GM18858 (cell line): ENCODE measurements at regions not wholly inside any gene's neighbourhood (a gene's known extent, or its start where the extent isn't known, plus 50 kb on each side); places are given as distances from the start of the nearest gene placed in this dataset.

Source experiments
- ATAC-seq: cut with Tn5 transposase; IDR thresholded peaks from one replicate; pipeline ENCODE4 v1.9.1; 2021; ENCODE audit not compliant: unreplicated experiment

DNA sequence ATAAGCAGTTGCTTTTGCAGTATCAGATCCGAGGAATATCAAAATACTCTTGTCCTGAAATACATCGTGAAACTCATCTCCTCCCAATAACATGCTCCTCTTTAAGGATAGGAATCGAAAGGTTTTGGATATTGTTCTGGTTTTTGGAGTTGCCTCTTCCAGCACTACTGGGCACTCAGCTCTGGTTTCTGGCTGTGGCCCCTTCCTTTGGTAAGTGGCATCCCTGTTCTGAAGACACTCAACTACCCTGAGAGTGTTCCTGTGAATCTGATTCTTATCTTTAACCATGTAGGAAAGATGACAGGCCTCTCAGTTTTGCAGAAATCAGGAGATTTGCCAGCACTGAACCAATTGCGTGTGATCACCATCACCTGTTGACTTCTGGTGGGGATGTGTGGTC is 327.5 kb upstream of the TBL1XR1 start:
- no peak for ATAC-seq

DNA sequence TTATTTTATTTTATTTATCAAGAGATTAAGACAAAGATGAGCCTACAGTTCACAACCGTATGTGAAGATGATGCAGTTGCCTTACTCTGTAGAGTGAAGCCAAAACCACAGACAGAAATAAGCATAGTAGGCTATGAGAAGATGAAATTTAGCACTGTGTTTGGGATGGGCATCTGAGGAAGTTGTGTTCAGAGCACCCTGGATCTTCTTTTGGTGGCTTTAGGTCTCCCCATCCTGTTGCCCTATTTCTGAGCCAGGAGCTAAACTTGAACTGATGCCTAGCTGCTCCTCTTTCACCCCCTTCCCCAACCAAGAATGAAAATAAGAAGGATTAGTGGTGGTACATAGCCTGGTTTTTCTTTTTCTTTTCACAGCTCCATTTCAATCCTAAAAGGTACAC is 328.1 kb upstream of the TBL1XR1 start:
- ATAC-seq: no peak

DNA sequence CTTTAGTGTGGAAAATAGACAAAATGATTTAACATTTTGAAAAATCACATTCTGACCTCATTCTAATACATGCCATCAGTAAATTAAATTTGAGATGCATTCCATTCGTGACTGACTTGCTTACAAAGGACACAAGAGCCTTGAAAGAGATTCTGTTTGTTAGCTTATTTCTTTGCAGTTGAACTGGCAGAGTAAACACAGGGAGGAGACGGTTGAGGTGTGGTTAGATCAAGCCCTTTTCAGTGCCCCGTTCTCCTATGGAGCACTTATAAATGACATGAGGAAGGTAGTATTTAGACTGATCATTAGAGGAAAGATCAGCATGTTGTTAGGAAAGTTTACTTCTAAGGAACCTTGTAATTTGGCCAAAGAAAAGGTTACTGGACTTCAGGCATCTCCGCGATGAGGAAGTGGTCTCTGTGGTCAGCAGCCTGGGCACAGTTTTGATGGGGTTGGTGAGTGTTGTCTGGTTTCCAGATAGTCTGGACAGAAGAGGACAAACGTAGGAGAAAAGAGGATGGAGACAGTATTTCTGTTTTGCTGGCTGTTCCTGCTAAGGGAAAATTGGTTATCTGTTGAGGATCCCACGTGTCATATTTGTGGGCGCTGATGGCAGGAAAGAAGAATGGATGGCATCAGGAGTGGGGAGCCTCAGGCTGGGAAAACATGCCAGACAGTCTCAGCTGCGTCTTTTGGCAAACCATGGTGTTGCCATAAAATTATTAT is 328.9 kb upstream of the TBL1XR1 start:
- no peak for ATAC-seq

- ATAC-seq: no peak
Measured at GRCh38 chr3:177527182-177527581, 329.9 kb upstream of the TBL1XR1 start.

DNA sequence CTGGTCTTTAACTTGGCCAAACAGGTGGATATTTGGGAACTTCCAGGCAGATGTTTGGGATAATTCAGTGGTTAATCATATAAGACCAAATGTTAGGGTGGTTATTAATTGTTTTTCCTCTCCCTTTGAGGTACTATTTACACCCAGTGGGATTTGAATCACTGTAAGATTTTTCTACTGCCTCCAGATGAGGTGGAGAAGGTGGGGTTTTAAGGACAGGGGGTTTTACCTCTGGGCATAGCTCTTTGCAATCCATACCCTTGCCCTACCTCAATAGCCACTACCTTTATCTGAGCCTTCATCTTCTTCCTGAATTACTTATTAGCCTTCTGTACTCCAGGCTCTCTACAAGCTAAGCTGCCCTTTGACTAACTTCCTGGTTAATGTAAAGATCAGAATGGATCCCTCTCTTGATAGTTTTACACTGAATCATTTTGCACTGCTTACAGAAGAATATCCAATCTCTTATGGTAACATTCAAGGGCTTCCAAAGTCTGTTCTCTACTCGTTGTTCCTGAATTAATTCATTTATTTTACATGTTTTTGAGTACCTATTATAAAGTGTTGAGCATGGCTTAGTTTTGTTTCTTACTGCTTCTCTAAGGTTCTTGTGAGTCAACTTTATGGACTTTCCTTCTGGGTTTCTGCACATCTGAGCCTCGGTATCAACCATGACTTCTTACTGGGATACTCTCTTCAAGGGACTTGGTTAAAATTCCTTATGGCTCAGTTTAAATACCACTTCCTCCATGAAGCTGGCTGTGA is 331.2 kb upstream of the TBL1XR1 start:
- ATAC-seq: no peak

- no peak for ATAC-seq
Measured at GRCh38 chr3:177529071-177529550, 331.8 kb upstream of the TBL1XR1 start.

DNA sequence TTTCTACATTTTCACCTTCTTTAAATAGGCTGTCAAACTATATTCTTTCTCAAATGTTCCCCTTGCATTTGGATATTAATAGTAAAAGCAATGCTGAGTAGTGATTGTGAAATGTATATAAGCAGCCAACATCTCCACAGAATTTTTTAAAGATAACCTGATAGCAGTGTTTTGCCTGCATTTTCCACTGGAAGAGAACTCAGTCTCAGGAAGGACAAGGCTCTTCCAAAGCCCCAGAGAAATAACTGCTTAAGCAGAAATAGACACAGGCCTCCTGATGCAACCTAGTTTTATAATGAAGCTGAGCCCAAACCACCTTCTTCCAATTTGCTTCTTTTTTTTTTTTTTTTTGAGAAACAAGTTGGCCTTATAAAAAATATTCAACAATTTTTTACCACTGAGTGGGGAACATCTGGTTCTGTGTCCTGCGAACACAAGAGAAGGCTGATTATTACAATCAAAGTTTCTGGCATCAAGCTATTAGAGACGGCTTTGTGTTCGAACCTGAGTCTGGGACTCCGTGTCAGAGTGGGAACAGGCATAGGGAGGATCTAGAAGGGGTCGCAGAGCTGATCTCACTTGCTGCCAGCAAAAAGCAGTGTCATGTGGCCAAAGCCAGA is 332.5 kb upstream of the TBL1XR1 start:
- ATAC-seq: no peak

- no peak for ATAC-seq
Measured at GRCh38 chr3:177530908-177531307, 333.6 kb upstream of the TBL1XR1 start.

GRCh38 chr3:177536873-177537272 is 339.6 kb upstream of the TBL1XR1 start:
- ATAC-seq: no peak

DNA sequence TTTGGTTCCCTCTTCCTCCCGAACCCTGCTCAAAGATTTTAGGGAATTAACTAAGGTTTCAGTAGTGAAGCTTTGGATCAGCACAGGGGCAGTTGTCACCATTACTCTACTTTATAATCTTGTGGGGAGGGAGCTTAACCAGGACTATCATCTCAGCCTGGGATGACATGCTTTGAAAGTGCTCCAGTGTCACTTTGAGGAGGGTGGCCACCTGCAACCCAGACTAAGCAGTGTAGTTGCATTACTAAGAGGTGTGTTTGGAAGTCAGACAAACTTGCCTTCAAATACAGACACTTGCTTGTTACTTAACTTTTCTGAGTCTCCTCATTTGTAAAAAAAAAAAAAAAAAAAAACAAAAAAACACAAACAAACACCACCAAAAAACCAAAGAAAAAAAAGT is 340.3 kb upstream of the TBL1XR1 start:
- ATAC-seq: no peak

DNA sequence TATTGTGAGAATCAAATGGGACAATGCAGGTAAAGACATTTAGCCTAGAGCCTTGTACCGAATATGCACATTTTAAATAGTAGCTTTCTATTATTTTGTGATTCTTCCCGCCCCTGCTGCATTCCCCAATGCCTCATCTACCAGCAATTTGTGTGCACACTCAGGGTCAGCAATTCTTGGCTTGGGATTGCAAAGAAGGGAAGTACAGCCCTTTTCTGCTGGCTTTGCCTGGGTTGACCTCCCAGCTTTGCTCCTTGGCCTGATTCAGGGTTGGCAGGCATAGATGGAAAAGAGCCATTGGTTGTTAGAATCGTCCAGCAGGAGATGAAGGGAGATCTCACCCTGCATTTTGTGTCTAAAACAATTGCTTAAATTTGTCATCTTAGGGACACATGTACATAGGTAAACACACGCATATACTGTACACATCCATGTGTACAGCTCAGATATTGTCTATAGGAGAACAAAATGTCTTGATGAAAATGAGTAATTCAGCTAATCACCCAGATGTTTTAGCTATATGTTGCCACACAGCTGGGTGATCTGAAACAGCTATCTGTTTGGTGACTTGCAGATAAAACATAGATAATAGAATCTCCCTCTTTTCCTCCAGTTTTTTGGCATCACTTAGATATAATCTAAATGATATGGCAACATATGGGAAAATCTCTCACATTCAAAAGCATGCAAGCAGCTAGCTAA is 340.9 kb upstream of the TBL1XR1 start:
- no peak for ATAC-seq

DNA sequence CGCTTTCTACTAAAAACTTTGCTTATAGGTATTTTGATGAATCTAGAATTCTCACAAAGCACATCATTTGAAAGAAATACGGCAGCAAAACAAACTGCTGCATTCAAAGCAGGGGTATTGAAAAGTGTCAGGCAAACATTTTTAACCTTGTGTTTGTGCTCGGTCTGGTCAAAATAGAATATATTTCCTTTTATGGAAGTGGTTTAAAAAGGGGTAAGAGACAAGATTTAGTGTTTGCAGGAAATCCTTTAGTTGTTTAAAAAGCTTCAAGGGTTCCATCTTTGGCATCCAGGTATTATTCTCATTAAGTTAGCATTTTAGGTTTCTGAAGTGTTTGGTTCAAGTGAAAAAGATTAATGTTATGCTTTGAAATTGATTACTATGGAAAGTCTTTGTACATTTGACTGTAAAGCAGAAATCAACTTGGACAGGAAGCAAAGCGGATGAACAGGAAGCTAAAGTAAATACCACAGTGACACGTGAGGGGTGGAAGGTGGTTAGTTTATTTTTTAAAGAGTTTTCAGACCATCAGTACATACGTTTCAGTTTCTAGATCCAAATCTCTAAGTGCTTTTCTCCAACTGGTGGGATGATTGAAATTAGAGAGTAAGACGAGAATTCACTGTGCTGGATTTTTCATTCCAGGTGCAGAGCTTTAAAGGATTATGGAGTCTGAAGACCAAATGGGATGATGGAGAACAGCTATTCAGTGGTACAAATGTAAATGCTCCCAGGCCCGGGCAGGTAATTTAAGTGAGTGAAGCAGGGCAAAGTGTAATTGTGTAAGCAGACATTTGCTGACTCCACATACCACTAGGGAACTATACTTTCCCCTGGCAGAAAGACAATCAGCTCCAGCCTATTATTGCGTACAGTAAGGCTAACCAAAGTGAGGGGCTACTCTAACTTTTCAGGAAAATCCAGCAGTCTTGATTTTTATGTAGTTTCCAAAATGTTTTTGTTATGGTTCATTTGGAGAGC is 341.8 kb upstream of the TBL1XR1 start:
- peak; percentile 94 for ATAC-seq

DNA sequence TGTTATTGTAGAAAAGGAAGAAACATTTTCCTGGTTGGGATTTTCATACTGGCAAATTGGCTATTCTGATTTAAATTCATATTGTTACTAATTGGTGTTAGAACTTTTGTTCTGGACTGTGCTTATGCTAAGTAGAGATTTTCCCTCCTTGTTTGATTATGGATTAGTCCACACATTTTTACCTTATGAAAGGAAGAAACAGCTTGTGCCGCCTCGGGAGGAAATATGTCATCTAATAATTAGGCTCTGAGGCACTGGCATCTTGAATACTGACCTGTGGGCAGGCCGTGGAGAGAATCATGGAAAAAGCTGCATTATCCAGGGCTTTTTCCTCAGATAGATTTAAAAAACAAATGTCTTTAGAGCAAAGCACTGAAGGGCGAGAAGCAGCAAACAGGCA is 344.3 kb upstream of the TBL1XR1 start:
- no peak for ATAC-seq

DNA sequence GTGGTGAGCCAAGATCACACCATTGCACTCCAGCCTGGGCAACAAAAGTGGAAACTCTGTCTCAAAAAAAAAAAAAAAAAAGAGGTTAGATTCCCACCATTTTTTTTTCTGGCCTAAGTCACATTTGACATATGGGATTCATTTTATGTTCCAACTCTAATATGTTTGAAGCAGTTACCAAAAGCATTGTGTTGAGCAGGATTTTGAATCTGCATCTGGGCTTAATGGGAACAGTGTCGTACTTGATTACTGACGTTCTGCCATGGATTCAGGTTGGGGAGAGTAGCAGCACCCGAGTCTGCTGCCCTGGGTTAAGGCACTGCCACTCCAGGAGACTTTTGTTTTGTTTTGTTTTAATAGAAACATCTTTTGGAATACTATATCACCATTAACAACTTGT is 348.7 kb upstream of the TBL1XR1 start:
- no peak for ATAC-seq

DNA sequence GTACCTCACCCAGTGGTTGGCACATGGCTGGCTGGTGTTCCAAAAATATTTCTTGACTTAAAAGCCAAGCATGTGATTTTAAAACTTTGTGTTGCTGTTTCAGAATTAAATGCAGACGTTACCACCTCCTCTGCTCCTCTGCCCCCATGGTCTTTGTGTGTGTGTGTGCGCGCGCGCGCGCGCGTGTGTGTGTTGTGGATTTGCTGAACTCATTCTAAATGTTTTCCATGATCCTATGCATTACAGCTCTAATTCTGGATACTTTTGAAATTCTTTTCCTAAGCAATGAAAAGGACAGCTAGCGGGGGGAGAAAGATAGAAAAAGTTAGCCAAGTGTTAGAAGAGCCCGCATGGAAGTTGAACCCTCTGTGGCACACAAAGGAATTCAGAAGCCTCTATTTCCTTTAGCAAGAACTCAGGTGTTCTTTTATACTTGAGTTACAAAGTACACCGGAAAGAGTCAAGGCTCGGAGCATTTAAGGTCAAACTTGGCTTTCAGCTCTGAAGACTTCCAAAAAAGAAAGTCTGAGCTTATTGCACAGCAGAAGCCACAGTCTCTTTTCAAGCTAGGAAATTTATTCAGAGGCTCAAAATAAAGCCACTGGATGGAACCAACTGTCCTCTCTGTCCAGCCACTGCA is 350.5 kb upstream of the TBL1XR1 start:
- no peak for ATAC-seq

- no peak for ATAC-seq
Measured at GRCh38 chr3:177550667-177551066, 353.4 kb upstream of the TBL1XR1 start.

GRCh38 chr3:177551431-177551836 is 354.2 kb upstream of the TBL1XR1 start:
- no peak for ATAC-seq

- ATAC-seq: no peak
Measured at GRCh38 chr3:177552051-177552450, 354.8 kb upstream of the TBL1XR1 start.

DNA sequence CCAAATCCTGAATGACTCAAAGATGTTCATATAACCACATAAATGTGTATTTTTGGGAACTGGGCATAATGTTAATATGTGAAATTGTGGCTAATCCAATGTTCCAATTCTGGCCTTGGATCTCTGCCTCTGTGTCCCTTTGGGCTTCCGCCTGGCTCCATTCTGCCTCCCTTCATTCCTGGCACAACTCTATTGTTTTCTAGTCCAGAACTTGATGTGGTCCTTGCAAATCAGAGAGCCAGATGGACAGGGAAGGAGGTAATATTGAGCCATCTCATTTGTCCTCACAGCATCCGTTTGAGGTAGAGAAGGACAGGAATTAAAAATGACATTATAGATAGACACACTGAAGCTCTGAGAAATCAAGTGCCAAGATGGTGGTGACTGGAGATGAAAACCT is 355.7 kb upstream of the TBL1XR1 start:
- no peak for ATAC-seq

DNA sequence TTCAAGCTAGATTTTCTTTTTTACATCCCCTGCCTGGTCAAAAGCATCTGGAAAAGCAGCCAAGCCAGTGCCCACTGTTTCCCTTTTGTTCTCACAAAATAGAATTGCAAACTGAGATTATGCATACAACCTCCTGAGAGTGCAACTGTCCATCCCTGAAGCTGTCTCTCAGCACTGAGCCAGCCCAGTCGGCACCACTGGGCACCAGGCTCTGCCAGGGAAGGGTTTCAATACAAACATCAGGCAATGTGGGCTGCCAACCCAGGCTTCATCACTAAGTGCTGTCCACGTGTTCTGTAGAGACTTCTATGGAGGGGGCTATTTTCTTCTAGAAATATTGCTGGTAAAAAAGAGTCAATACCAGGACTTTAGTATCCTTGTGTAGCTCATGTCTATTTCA is 356.3 kb upstream of the TBL1XR1 start:
- ATAC-seq: no peak
